Muscle layer of duodenum (tissue), 2 donors: ENCODE measurements at regions not wholly inside any gene's neighbourhood (a gene's known extent, or its start where the extent isn't known, plus 50 kb on each side); places are given as distances from the start of the nearest gene placed in this dataset.
"Not testable (repeated sequence)": the region's sequence is repeated elsewhere in the genome, so short reads cannot be mapped to it uniquely, and the experiment has no call there.

Source experiments
- H3K27ac ChIP-seq: one replicate; pipeline ENCODE4 v1.7.0; 2013; ENCODE audit warnings: mild to moderate bottlenecking, low read length
- H3K27me3 ChIP-seq: one replicate; pipeline ENCODE4 v1.7.0; 2013; ENCODE audit warnings: low read depth, mild to moderate bottlenecking, control low read depth, low read length
- H3K36me3 ChIP-seq, 2 donors: one replicate each; pipeline ENCODE4 v1.7.0; 2013; ENCODE audit warnings: low read length in 2 of 2, control low read depth in 1 of 2, mild to moderate bottlenecking in 1 of 2; ENCODE audit not compliant: insufficient read depth in 2 of 2, control insufficient read depth in 1 of 2
- H3K4me1 ChIP-seq, 2 donors: one replicate each; pipeline ENCODE4 v1.7.0; 2013; ENCODE audit warnings: low read length in 2 of 2, mild to moderate bottlenecking in 2 of 2, control low read depth in 1 of 2, moderate library complexity in 1 of 2; ENCODE audit not compliant: insufficient read depth in 2 of 2, control insufficient read depth in 1 of 2
- H3K4me3 ChIP-seq, 2 donors: one replicate each; pipeline ENCODE4 v1.7.0; 2013; ENCODE audit warnings: low read length in 2 of 2, low read depth in 1 of 2, mild to moderate bottlenecking in 1 of 2
- H3K9me3 ChIP-seq, 2 donors: one replicate each; pipeline ENCODE4 v1.7.0; 2013; ENCODE audit warnings: low read length in 2 of 2, control low read depth in 1 of 2, mild to moderate bottlenecking in 1 of 2; ENCODE audit not compliant: control insufficient read depth in 1 of 2
- donor health status: healthy.

- Histone ChIP-seq H3K27ac (no peak overlapping the region), H3K9me3 (no peaks in the 10 kb centered on the region), H3K4me3 (no peak overlapping the region), H3K36me3 (no peaks in the 10 kb centered on the region), H3K27me3 (no peaks in the 10 kb centered on the region), H3K4me1 (no peaks in the 10 kb centered on the region)
These were observed 64.4 kb upstream of the PTHLH start for GRCh38 chr12:28036940-28037339.

GRCh38 chr12:28040246-28040645 lies 67.7 kb upstream of the PTHLH start:
- H3K27me3 ChIP-seq, result no peaks in the 10 kb centered on the region
- H3K36me3 ChIP-seq, result no peaks in the 10 kb centered on the region
- H3K9me3 ChIP-seq, result no peaks in the 10 kb centered on the region
- no peak overlapping the region for H3K4me3 ChIP-seq
- H3K27ac ChIP-seq, result no peak overlapping the region
- no peaks in the 10 kb centered on the region for H3K4me1 ChIP-seq

GRCh38 chr12:28046600-28046999 lies 74.1 kb upstream of the PTHLH start:
- H3K36me3 ChIP-seq, H3K27ac ChIP-seq, H3K9me3 ChIP-seq, H3K4me3 ChIP-seq, H3K27me3 ChIP-seq, H3K4me1 ChIP-seq: not testable (repeated sequence)

- H3K4me1 ChIP-seq, result no peaks in the 10 kb centered on the region
- H3K27me3 ChIP-seq, result no peaks in the 10 kb centered on the region
- no peaks in the 10 kb centered on the region for H3K9me3 ChIP-seq
- H3K36me3 ChIP-seq, result no peaks in the 10 kb centered on the region
- H3K27ac ChIP-seq, result no peak overlapping the region
- no peak overlapping the region for H3K4me3 ChIP-seq
These were observed 78.1 kb upstream of the PTHLH start for GRCh38 chr12:28050606-28051005.

DNA sequence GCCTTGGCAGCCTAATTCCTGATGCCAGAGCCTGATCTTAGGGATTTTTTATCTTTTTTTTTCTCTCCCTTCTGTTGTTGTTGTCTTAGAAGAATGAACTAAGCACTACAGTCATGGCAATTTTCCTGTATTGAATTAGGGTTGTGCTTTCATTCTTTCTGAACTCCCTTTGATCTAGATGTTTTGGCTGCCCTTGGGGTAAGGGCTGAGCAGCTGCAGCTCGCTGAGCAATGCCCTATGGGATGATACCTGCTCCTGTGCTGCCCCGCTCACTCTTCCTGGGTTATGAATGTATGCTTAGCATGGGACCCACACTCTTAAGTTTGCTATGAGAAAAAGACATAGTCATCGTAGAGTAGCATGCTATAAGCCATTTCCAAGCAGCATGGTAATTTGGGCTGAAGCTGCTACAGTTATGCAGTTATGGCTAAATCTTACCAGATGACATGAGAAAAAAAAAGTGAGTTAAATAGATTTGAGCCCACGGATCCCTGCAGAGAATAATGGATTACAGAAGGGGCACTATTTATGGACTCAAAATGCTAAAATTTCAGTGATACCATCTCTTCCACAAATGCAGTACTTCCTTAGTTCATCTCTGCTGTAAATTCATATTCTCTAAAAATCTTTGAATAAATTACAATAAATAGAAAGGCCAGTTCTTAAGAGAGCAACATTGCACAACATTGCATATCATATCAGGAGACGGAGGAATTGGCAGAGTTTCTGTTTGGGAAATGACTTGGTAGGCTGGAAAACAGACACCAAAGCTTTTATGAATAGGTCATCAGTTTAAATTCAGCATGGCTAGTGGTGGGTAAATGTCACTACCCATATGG lies 79.2 kb upstream of the PTHLH start:
- Histone ChIP-seq H3K4me1 (no peaks in the 10 kb centered on the region), H3K27ac (no peak overlapping the region), H3K27me3 (no peaks in the 10 kb centered on the region), H3K4me3 (no peak overlapping the region), H3K36me3 (no peaks in the 10 kb centered on the region), H3K9me3 (no peaks in the 10 kb centered on the region)

DNA sequence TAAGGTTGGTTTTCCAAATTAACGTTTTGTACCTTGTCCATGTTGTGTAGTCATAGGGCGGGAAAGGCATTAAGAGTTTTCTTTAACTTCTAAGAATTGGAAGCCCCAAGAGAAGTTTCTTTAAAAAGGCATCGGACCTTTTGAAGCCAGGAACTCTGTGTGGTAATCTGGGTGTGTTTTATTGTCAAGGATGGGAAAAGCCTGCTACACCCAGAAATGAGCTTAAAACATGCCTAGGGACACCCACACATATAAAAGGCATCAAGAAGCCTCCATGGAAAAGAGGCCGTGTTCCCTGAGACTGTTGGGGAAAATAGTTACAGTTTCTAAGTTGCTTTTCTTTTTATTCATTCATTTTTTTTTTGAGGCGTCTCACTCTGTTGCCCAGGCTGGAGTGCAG lies 81.0 kb upstream of the PTHLH start:
- Histone ChIP-seq H3K36me3 (no peaks in the 10 kb centered on the region), H3K9me3 (no peaks in the 10 kb centered on the region), H3K4me3 (no peak overlapping the region), H3K4me1 (no peaks in the 10 kb centered on the region), H3K27ac (no peak overlapping the region), H3K27me3 (no peaks in the 10 kb centered on the region)

- Histone ChIP-seq H3K36me3 (no peaks in the 10 kb centered on the region), H3K4me3 (no peak overlapping the region), H3K27ac (no peak overlapping the region), H3K4me1 (no peaks in the 10 kb centered on the region), H3K27me3 (no peaks in the 10 kb centered on the region), H3K9me3 (no peaks in the 10 kb centered on the region)
These were observed 82.0 kb upstream of the PTHLH start for GRCh38 chr12:28054583-28054982.

DNA sequence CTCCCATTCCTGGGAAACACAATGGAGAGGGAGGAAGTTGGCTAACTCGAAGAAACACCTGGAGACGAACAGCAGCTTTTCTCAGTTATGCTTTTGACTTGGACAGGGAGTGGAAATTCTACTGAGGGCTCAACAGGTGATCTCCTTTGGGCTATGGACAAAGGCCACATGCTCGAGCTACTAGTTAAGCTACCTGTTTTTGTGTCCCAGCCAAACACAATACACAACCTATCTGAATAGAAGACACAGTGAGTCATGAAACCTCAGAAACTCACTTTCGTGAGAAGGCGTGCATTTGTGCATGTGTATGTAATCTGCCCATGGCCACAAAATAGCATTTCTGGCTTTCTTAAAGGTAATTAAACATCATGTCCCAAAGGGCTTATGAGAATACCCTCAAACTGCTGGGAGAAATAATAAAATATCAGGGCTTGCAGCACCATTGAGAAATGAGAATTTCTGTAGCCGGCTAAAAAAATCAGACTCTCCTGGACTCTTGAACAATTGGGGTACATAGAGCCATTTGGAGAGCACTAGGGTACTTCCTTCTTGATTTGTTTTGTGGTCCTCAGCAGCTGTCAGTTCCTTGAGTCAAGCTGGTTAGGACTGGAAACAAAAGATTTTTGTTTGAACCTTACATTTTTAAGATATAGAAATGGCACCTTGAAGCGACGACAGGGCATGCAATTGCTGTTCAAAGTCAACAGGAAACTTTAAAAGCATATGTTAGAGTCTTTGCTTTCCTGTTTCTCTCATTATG lies 85.5 kb upstream of the PTHLH start:
- no peaks in the 10 kb centered on the region for H3K4me1 ChIP-seq
- H3K27ac ChIP-seq, result no peak overlapping the region
- no peak overlapping the region for H3K4me3 ChIP-seq

GRCh38 chr12:28059220-28059619 lies 86.7 kb upstream of the PTHLH start:
- Histone ChIP-seq H3K4me1 (no peaks in the 10 kb centered on the region), H3K27me3 (no peaks in the 10 kb centered on the region)

More for the DNA sequence above, 85.5 kb upstream of the PTHLH start:
- Histone ChIP-seq H3K9me3 (no peaks in the 10 kb centered on the region), H3K27me3 (no peaks in the 10 kb centered on the region), H3K36me3 (no peaks in the 10 kb centered on the region)

DNA sequence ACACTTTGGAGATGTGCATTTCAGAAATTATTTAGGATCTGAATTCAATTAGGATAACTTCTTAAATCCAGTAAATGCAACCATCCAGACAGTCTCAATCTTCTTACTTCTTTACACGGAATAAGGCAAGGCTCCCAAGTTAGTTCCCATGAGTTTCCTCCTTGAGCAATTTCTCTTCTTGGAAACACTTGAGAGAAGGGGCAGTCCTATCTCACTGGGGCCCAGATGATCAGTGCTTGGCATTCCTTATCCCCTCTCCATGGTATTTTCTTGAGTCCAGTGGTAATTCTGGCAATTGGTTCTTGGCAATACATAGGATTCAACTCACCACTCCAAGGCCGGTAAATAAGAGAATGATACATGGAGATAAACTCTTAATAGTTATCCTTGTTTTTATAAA lies 87.1 kb upstream of the PTHLH start:
- no peaks in the 10 kb centered on the region for H3K27me3 ChIP-seq
- no peak overlapping the region for H3K4me3 ChIP-seq
- H3K27ac ChIP-seq, result no peak overlapping the region
- H3K36me3 ChIP-seq, result no peaks in the 10 kb centered on the region
- no peaks in the 10 kb centered on the region for H3K4me1 ChIP-seq
- H3K9me3 ChIP-seq, result no peaks in the 10 kb centered on the region

More at GRCh38 chr12:28059220-28059619, 86.7 kb upstream of the PTHLH start:
- Histone ChIP-seq H3K36me3 (no peaks in the 10 kb centered on the region), H3K9me3 (no peaks in the 10 kb centered on the region), H3K4me3 (no peak overlapping the region), H3K27ac (no peak overlapping the region)

DNA sequence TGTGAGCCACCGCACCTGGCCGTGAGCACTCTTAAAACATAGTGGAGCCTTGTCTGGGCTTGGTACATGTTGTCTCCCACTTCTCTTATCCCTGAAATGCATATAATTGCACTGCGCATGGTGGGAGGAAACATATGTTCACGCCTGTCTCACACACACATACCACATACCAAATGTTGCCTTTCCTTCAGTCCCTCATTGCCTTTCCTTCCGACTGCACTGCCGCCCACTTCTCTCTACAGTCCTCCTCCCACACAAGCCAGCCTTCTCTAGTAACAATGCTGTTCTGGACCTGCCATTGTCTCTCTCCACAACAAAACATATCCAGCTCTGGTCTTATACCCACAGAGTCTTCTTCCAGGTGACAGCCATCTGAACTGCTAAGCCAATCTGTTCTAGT lies 88.3 kb upstream of the PTHLH start:
- no peaks in the 10 kb centered on the region for H3K36me3 ChIP-seq
- H3K27me3 ChIP-seq, result no peaks in the 10 kb centered on the region
- H3K9me3 ChIP-seq, result no peaks in the 10 kb centered on the region
- H3K27ac ChIP-seq, result no peak overlapping the region
- no peak overlapping the region for H3K4me3 ChIP-seq
- H3K4me1 ChIP-seq, result no peaks in the 10 kb centered on the region
